GM10266 (cell line): ENCODE measurements at regions not wholly inside any gene's neighbourhood (a gene's known extent, or its start where the extent isn't known, plus 50 kb on each side); places are given as distances from the start of the nearest gene placed in this dataset.

Experiments
- DNase-seq: peaks from one replicate; pipeline ENCODE4 v3.0.0; 2012; ENCODE audit errors: extremely low spot score
- CTCF ChIP-seq: IDR thresholded peaks from 2 replicates; pipeline ENCODE4 v1.5.1; 2012; ENCODE audit warnings: mild to moderate bottlenecking, low read depth; ENCODE audit not compliant: control insufficient read depth, insufficient read depth; ENCODE audit errors: missing control alignments

GRCh38 chr7:41114691-41115090, 588.2 kb downstream of the INHBA start:
- DNase-seq = no peak
- TF ChIP-seq CTCF = no peak

- DNase-seq = no peak
- TF ChIP-seq CTCF = no peak
Measured at GRCh38 chr7:41114131-41114530, 588.8 kb downstream of the INHBA start.

- no peak for TF ChIP-seq CTCF
- DNase-seq = no peak
Measured at GRCh38 chr7:41113719-41114118, 589.2 kb downstream of the INHBA start.

GRCh38 chr7:41110186-41110585, 592.7 kb downstream of the INHBA start:
- no peak for DNase-seq
- TF ChIP-seq CTCF = no peak

GRCh38 chr7:41108821-41109220, 594.1 kb downstream of the INHBA start:
- DNase-seq = no peak
- no peak for TF ChIP-seq CTCF

- DNase-seq = no peak
- no peak for TF ChIP-seq CTCF
Measured at GRCh38 chr7:41107938-41108448, 594.9 kb downstream of the INHBA start.

GRCh38 chr7:41107330-41107937, 595.5 kb downstream of the INHBA start:
- DNase-seq = no peak
- TF ChIP-seq CTCF = no peak
